ENCODE measurements at regions not wholly inside any gene's neighbourhood (a gene's known extent, or its start where the extent isn't known, plus 50 kb on each side); places are given as distances from the start of the nearest gene placed in this dataset.

GRCh38 chr11:112805658-112806057, 155.6 kb upstream of the NCAM1 start:
- Histone ChIP-seq H3K27me3 (ENCODE audit: control insufficient read depth, insufficient read depth, low read length) (no peaks in the 10 kb centered on the region), H3K56ac (ENCODE audit: extremely low read depth, insufficient read depth, low read length) (no peak overlapping the region), H3K9ac (ENCODE audit: low read depth, low read length) (no peak overlapping the region), H3K4me1 (ENCODE audit: control insufficient read depth, insufficient read depth, low read length) (no peaks in the 10 kb centered on the region), H3K36me3 (ENCODE audit: control insufficient read depth, insufficient read depth, low read length) (no peaks in the 10 kb centered on the region), H3K4ac (ENCODE audit: low read depth, low read length) (no peak overlapping the region), H2BK120ac (ENCODE audit: low read depth, low read length) (no peak overlapping the region), H2AK9ac (replicated peaks; ENCODE audit: low read depth, low read length, poor library complexity) (no peak overlapping the region), H3K4me2 (ENCODE audit: low read depth, low read length) (no peak overlapping the region), H2BK15ac (ENCODE audit: low read depth, low read length) (no peak overlapping the region), H3K18ac (ENCODE audit: low read depth, low read length) (no peak overlapping the region), H3K9me3 (ENCODE audit: control insufficient read depth, insufficient read depth, low read length) (no peaks in the 10 kb centered on the region), H3K79me1 (ENCODE audit: low read depth in 1 of 2, low read length in 2 of 2) (no peaks in the 10 kb centered on the region), H4K20me1 (ENCODE audit: insufficient read depth, low read length) (no peaks in the 10 kb centered on the region), H2BK20ac (ENCODE audit: low read depth, low read length) (no peak overlapping the region), H4K8ac (ENCODE audit: low read depth in 2 of 2, low read length in 2 of 2) (no peak overlapping the region), H3K4me3 (ENCODE audit: insufficient read depth, low read depth, low read length) (no peak overlapping the region), H3K14ac (replicated peaks; ENCODE audit: low read depth, low read length) (no peak overlapping the region), H3K9me1 (ENCODE audit: insufficient read depth, low read length) (no peaks in the 10 kb centered on the region), H2BK5ac (ENCODE audit: low read depth, low read length, poor library complexity, severe bottlenecking) (no peak overlapping the region), H3K27ac (ENCODE audit: insufficient read depth, low read length) (no peak overlapping the region), H2AK5ac (ENCODE audit: low read depth, low read length) (no peak overlapping the region), H2AFZ (replicated peaks; ENCODE audit: low read length, poor library complexity) (no peak overlapping the region), H3K23ac (ENCODE audit: low read depth, low read length) (no peak overlapping the region), H4K5ac (ENCODE audit: low read depth, low read length) (no peak overlapping the region), H4K91ac (ENCODE audit: insufficient read depth, low read depth, low read length) (no peak overlapping the region)
- 0% methylated on average over 1 of the region's 3 CpGs; no CpG with 5 or more reads in 1 of the 2 experiments for WGBS, 2 experiments (ENCODE audit: extremely low coverage in 2 of 2, insufficient read length in 1 of 2)
- POLR2A ChIA-PET (ENCODE audit: unreplicated experiment), result no interaction called here
- TF ChIP-seq MAFK (IDR thresholded peaks at IDR 0.05; ENCODE audit: low read depth, low read length) (no peak), RCOR1 (IDR thresholded peaks at IDR 0.05; ENCODE audit: insufficient replicate concordance, low read length) (no peak), POLR2A (IDR thresholded peaks at IDR 0.05; ENCODE audit: low read depth, low read length) (no peak), ELK1 (IDR thresholded peaks at IDR 0.05; ENCODE audit: borderline replicate concordance, low read depth, low read length) (no peak), BHLHE40 (IDR thresholded peaks at IDR 0.05; ENCODE audit: low read depth, low read length) (no peak), USF2 (IDR thresholded peaks at IDR 0.05; ENCODE audit: low read depth, low read length) (no peak), SMC3 (IDR thresholded peaks at IDR 0.05; ENCODE audit: low read depth, low read length) (no peak), NFE2L2 (IDR thresholded peaks at IDR 0.05; ENCODE audit: low read depth, low read length) (no peak), FOS (IDR thresholded peaks at IDR 0.05; ENCODE audit: low read depth, low read length) (no peak), MAZ (IDR thresholded peaks at IDR 0.05; ENCODE audit: borderline replicate concordance, low read depth, low read length) (no peak), RFX5 (IDR thresholded peaks at IDR 0.05; ENCODE audit: low read depth, low read length) (no peak), RAD21 (IDR thresholded peaks at IDR 0.05; ENCODE audit: low read length) (no peak), CTCF (conservative IDR thresholded peaks at IDR 0.05; ENCODE audit: low read depth, low read length) (no peak)
- intact Hi-C loops (cut with micrococcal nuclease), result no loop called here
- dilution Hi-C loops (cut with HindIII; ENCODE audit: low sequenced_read_pairs, unreplicated experiment), result no loop called here
- no TSS peak for BruUV-seq (replicated peaks)
- ATAC-seq (ENCODE audit: low read depth) (no peak), DNase-seq (no peak)
- CTCF ChIA-PET, result no interaction called here
- in situ Hi-C loops (cut with MboI; ENCODE audit: low sequenced_read_pairs), result no loop called here
